Adrenal gland (tissue), 5 donors: ENCODE measurements at regions not wholly inside any gene's neighbourhood (a gene's known extent, or its start where the extent isn't known, plus 50 kb on each side); places are given as distances from the start of the nearest gene placed in this dataset.

Experiments used
- POLR2A ChIP-seq, 2 donors: fragments of 450-650 bp; IDR thresholded peaks; one replicate each; pipeline ENCODE4 v1.6.1; 2017; ENCODE audit warnings: antibody characterized with exemption in 2 of 2, mild to moderate bottlenecking in 2 of 2, moderate library complexity in 1 of 2
- TF ChIP-seq, protein P1 (sequence below), 6 experiments: fragments of 450-650 bp in 4 of 6; fragments of 200-600 bp in 2 of 6; sonication (generic) in 1 of 6; IDR thresholded peaks; 1 replicate in 5 of 6; 2 replicates in 1 of 6; pipeline versions ENCODE4 v1.5.1 to v1.8.0; 2016 to 2021; ENCODE audit warnings: antibody characterized with exemption in 6 of 6, mild to moderate bottlenecking in 2 of 6, moderate library complexity in 1 of 6
- donor health status: DM: no; HTN: no; CAD: no.

- TF ChIP-seq, protein P1, sequence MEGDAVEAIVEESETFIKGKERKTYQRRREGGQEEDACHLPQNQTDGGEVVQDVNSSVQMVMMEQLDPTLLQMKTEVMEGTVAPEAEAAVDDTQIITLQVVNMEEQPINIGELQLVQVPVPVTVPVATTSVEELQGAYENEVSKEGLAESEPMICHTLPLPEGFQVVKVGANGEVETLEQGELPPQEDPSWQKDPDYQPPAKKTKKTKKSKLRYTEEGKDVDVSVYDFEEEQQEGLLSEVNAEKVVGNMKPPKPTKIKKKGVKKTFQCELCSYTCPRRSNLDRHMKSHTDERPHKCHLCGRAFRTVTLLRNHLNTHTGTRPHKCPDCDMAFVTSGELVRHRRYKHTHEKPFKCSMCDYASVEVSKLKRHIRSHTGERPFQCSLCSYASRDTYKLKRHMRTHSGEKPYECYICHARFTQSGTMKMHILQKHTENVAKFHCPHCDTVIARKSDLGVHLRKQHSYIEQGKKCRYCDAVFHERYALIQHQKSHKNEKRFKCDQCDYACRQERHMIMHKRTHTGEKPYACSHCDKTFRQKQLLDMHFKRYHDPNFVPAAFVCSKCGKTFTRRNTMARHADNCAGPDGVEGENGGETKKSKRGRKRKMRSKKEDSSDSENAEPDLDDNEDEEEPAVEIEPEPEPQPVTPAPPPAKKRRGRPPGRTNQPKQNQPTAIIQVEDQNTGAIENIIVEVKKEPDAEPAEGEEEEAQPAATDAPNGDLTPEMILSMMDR (IDR thresholded peaks at IDR 0.05): no peak
- no peak for TF ChIP-seq POLR2A (IDR thresholded peaks at IDR 0.05)
Observed at GRCh38 chr5:116959843-116960242, 385.2 kb upstream of the SEMA6A start.
